ENCODE measurements at regions not wholly inside any gene's neighbourhood (a gene's known extent, or its start where the extent isn't known, plus 50 kb on each side); places are given as distances from the start of the nearest gene placed in this dataset.

DNA sequence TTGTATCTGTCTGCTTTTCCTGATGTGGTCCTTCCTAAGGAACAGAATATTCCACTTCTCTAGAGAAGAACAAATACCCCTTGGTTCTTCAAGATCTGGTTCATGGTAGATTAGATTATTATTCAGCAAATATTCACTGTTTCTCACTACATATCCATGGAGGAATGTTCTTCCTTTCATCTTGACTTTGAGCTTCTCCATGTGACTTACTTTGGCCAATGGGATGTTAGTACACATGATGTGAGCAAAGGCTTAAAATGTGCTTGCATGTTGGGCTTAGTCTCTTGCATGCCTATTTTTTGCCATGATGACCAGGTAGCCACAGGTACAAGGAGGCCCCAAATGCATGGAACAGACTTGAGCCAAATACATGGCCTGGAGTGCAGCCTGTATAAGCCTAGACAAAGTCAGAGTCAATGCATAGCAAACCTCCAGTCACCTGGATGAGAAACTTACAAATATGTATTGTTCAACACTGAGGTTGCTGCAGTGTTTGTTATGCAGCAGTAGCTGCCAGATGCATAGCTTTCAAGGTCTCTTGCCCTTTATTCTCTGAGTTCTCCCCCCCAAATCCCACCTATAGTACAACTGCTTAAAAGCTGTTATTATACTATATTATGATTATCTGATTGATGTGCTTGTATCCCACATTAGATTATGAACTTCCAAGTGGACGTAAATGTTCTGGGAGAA is 50.0 kb upstream of the CHD6 start:
- Histone ChIP-seq H3K4me1 (ENCODE audit: control insufficient read depth, insufficient read depth, low read length) (no peaks in the 10 kb centered on the region), H3K36me3 (ENCODE audit: control insufficient read depth, insufficient read depth, low read length) (no peaks in the 10 kb centered on the region), H3K4me3 (ENCODE audit: low read length) (no peak overlapping the region), H3K27me3 (ENCODE audit: control insufficient read depth, insufficient read depth, low read length) (no peaks in the 10 kb centered on the region), H3K9ac (ENCODE audit: low read length) (no peak overlapping the region), H3K27ac (ENCODE audit: low read depth, low read length) (no peak overlapping the region)
